ENCODE measurements at regions not wholly inside any gene's neighbourhood (a gene's known extent, or its start where the extent isn't known, plus 50 kb on each side); places are given as distances from the start of the nearest gene placed in this dataset.
A peak's percentile ranks its signal among the peaks of the same experiment; 100 is the strongest.

- H3K27me3 ChIP-seq (ENCODE audit: insufficient read depth, low read depth, low read length): no peaks in the 10 kb centered on the region
- H3F3A ChIP-seq (ENCODE audit: insufficient read depth, low read length, poor library complexity, severe bottlenecking): no peaks in the 10 kb centered on the region
- H2AFZ ChIP-seq (ENCODE audit: low read depth, low read length): no peak overlapping the region
- no peaks in the 10 kb centered on the region for H4K20me1 ChIP-seq (ENCODE audit: insufficient read depth)
- no peak overlapping the region for H3K27ac ChIP-seq (ENCODE audit: low read length)
- H3K4me3 ChIP-seq (ENCODE audit: low read length): no peak overlapping the region
- H3K9me3 ChIP-seq (ENCODE audit: low read length): peaks cover 11% of the 10 kb centered on the region
- no peaks in the 10 kb centered on the region for H3K36me3 ChIP-seq (ENCODE audit: insufficient read depth, low read length)
- no peaks in the 10 kb centered on the region for H3K9me2 ChIP-seq (ENCODE audit: insufficient read depth, low read length)
- no peak overlapping the region for H3K4me2 ChIP-seq (ENCODE audit: low read length)
- H3K9ac ChIP-seq (ENCODE audit: low read length): no peak overlapping the region
- no peaks in the 10 kb centered on the region for H3K79me2 ChIP-seq (replicated peaks; ENCODE audit: insufficient read depth, low read length)
- TF ChIP-seq TAF1 (IDR thresholded peaks at IDR 0.05; ENCODE audit: low read depth) (no peak), EP300 (conservative IDR thresholded peaks at IDR 0.05; ENCODE audit: poor library complexity, severe bottlenecking) (no peak), RAD21 (conservative IDR thresholded peaks at IDR 0.05) (no peak), REST (IDR thresholded peaks at IDR 0.05; ENCODE audit: borderline replicate concordance) (no peak), POLR2AphosphoS5 (IDR thresholded peaks at IDR 0.05) (no peak), EZH2 (IDR thresholded peaks at IDR 0.05; ENCODE audit: borderline replicate concordance, insufficient read depth, low read length, poor library complexity, severe bottlenecking) (no peak), CTCF (IDR thresholded peaks at IDR 0.05; ENCODE audit: poor library complexity, severe bottlenecking) (no peak), MXI1 (conservative IDR thresholded peaks at IDR 0.05; ENCODE audit: poor library complexity, severe bottlenecking) (no peak), SMC3 (conservative IDR thresholded peaks at IDR 0.05; ENCODE audit: poor library complexity) (no peak)
Measured at GRCh38 chr13:111577956-111578605, 257.6 kb downstream of the TEX29 start.

- TF ChIP-seq REST (IDR thresholded peaks at IDR 0.05; ENCODE audit: borderline replicate concordance) (no peak), POLR2AphosphoS5 (IDR thresholded peaks at IDR 0.05) (peak; percentile 65)
- Histone ChIP-seq H3K36me3 (ENCODE audit: insufficient read depth, low read length) (no peaks in the 10 kb centered on the region), H3K4me3 (ENCODE audit: low read length) (no peak overlapping the region), H3K9me2 (ENCODE audit: insufficient read depth, low read length) (no peaks in the 10 kb centered on the region), H3K27me3 (ENCODE audit: insufficient read depth, low read depth, low read length) (no peaks in the 10 kb centered on the region), H3K9me3 (ENCODE audit: low read length) (no peaks in the 10 kb centered on the region), H3K4me2 (ENCODE audit: low read length) (no peak overlapping the region), H3K79me2 (replicated peaks; ENCODE audit: insufficient read depth, low read length) (no peaks in the 10 kb centered on the region), H3K27ac (ENCODE audit: low read length) (no peak overlapping the region), H4K20me1 (ENCODE audit: insufficient read depth) (no peaks in the 10 kb centered on the region), H3K9ac (ENCODE audit: low read length) (no peak overlapping the region), H3F3A (ENCODE audit: insufficient read depth, low read length, poor library complexity, severe bottlenecking) (no peaks in the 10 kb centered on the region), H2AFZ (ENCODE audit: low read depth, low read length) (no peak overlapping the region)
Measured at GRCh38 chr13:111584101-111584672, 263.7 kb downstream of the TEX29 start.
